GM23338 (cell line): ENCODE measurements at regions not wholly inside any gene's neighbourhood (a gene's known extent, or its start where the extent isn't known, plus 50 kb on each side); places are given as distances from the start of the nearest gene placed in this dataset.

Experiments used
- ATAC-seq: fragments of 200-7000 bp; cut with Tn5 transposase; 3 replicates; pipeline ENCODE4 v1.9.1; 2020
- DNase-seq: peaks from one replicate; pipeline ENCODE4 v3.0.0-alpha.2; 2015; ENCODE audit warnings: low spot score
- H2AFZ ChIP-seq: fragments of 200-600 bp; sonication (generic); 2 replicates; pipeline ENCODE4 v1.8.0; 2016; ENCODE audit warnings: antibody characterized with exemption, mild to moderate bottlenecking, moderate library complexity
- H3F3A ChIP-seq: fragments of 200-600 bp; sonication (generic); replicated peaks from 2 replicates; pipeline ENCODE4 v1.8.0; 2017; ENCODE audit warnings: antibody characterized with exemption, mixed run types, low read depth
- H3K27ac ChIP-seq: fragments of 200-600 bp; sonication (generic); 2 replicates; pipeline ENCODE4 v1.6.1; 2016; ENCODE audit warnings: low read depth
- H3K27me3 ChIP-seq: fragments of 200-600 bp; sonication (generic); 2 replicates; pipeline ENCODE4 v1.8.0; 2016; ENCODE audit warnings: mild to moderate bottlenecking, mixed run types, moderate library complexity; ENCODE audit not compliant: insufficient read depth
- H3K36me3 ChIP-seq: fragments of 200-600 bp; sonication (generic); 2 replicates; pipeline ENCODE4 v1.8.0; 2016; ENCODE audit warnings: mild to moderate bottlenecking; ENCODE audit not compliant: insufficient read depth
- H3K4me1 ChIP-seq: fragments of 200-600 bp; sonication (generic); 2 replicates; pipeline ENCODE4 v1.8.0; 2016; ENCODE audit warnings: mild to moderate bottlenecking, moderate library complexity; ENCODE audit not compliant: insufficient read depth
- H3K4me2 ChIP-seq: fragments of 200-600 bp; sonication (generic); 2 replicates; pipeline ENCODE4 v1.7.1; 2017; ENCODE audit warnings: mixed run types
- H3K4me3 ChIP-seq: fragments of 200-600 bp; sonication (generic); 2 replicates; pipeline ENCODE4 v1.6.1; 2016; ENCODE audit warnings: mixed run types
- H3K79me2 ChIP-seq: fragments of 200-600 bp; sonication (generic); replicated peaks from 2 replicates; pipeline ENCODE4 v1.8.0; 2017; ENCODE audit warnings: mild to moderate bottlenecking; ENCODE audit not compliant: insufficient read depth
- H3K9me2 ChIP-seq: fragments of 200-600 bp; sonication (generic); 2 replicates; pipeline ENCODE4 v1.8.0; 2017; ENCODE audit not compliant: insufficient read depth
- H4K20me1 ChIP-seq: fragments of 200-600 bp; sonication (generic); replicated peaks from 2 replicates; pipeline ENCODE4 v1.8.0; 2017; ENCODE audit warnings: mild to moderate bottlenecking; ENCODE audit not compliant: insufficient read depth
- H3K27ac Mint-ChIP-seq: 2 replicates; pipeline ENCODE4 v1.8.0; 2020; ENCODE audit warnings: inconsistent platforms, mild to moderate bottlenecking, moderate library complexity, mixed read lengths
- H3K27me3 Mint-ChIP-seq: 3 replicates; pipeline ENCODE4 v1.8.0; 2022; ENCODE audit warnings: low read depth, mild to moderate bottlenecking, moderate library complexity, mixed read lengths, inconsistent platforms; ENCODE audit not compliant: insufficient read depth, poor library complexity
- H3K36me3 Mint-ChIP-seq: 3 replicates; pipeline ENCODE4 v1.8.0; 2021; ENCODE audit warnings: low read depth, mild to moderate bottlenecking, inconsistent platforms, moderate library complexity, mixed read lengths
- H3K4me1 Mint-ChIP-seq: 3 replicates; pipeline ENCODE4 v1.8.0; 2020; ENCODE audit warnings: mild to moderate bottlenecking, inconsistent platforms, mixed read lengths
- H3K4me3 Mint-ChIP-seq: 3 replicates; pipeline ENCODE4 v1.8.0; 2021; ENCODE audit warnings: moderate library complexity, mild to moderate bottlenecking, inconsistent platforms, mixed read lengths
- H3K9me3 Mint-ChIP-seq: 3 replicates; pipeline ENCODE4 v1.8.0; 2020; ENCODE audit warnings: moderate library complexity, mild to moderate bottlenecking, inconsistent platforms, mixed read lengths
- CREB1 ChIP-seq: fragments of 250-450 bp; sonication (Bioruptor Pico); IDR thresholded peaks from 2 replicates; pipeline ENCODE4 v1.5.0; 2020; ENCODE audit warnings: low read depth, mild to moderate bottlenecking, moderate library complexity
- CTCF ChIP-seq, 2 experiments: fragments of 200-600 bp in 1 of 2; sonication (generic) in 1 of 2; conservative IDR thresholded peaks; 2 replicates each; pipeline versions ENCODE4 v1.5.1 to v1.6.1; 2016 to 2017; ENCODE audit warnings: antibody characterized with exemption in 2 of 2, low read depth in 2 of 2, mild to moderate bottlenecking in 2 of 2, moderate library complexity in 1 of 2
- ETS1 ChIP-seq: IDR thresholded peaks from 2 replicates; pipeline ENCODE4 v1.6.1; 2016; ENCODE audit warnings: antibody characterized with exemption
- JUNB ChIP-seq: IDR thresholded peaks from one replicate; pipeline ENCODE4 v1.6.1; 2016; ENCODE audit warnings: antibody characterized with exemption; ENCODE audit not compliant: unreplicated experiment
- POLR2AphosphoS5 ChIP-seq: IDR thresholded peaks from 2 replicates; pipeline ENCODE4 v1.6.1; 2016; ENCODE audit warnings: antibody characterized with exemption, low read depth
- ZNF331 ChIP-seq: fragments of 250-450 bp; sonication (Bioruptor Pico); IDR thresholded peaks from 2 replicates; pipeline ENCODE4 v1.5.0; 2020; ENCODE audit warnings: low read depth, mild to moderate bottlenecking, moderate library complexity
- ZNF462 ChIP-seq: fragments of 250-450 bp; sonication (Bioruptor Pico); IDR thresholded peaks from 2 replicates; pipeline ENCODE4 v1.5.0; 2020; ENCODE audit warnings: mild to moderate bottlenecking, moderate library complexity

- DNase-seq (no peak), ATAC-seq (no peak)
- Histone ChIP-seq H2AFZ (no peak overlapping the region), H3K36me3 (no peaks in the 10 kb centered on the region; the same call in 1 of the 2 replicates), H3K4me1 (no peaks in the 10 kb centered on the region), H3K4me2 (no peak overlapping the region), H3K79me2 (no peaks in the 10 kb centered on the region), H3K9me2 (no peaks in the 10 kb centered on the region), H4K20me1 (no peaks in the 10 kb centered on the region), H3K27ac (no peak overlapping the region), H3F3A (no peaks in the 10 kb centered on the region), H3K4me3 (no peak overlapping the region), H3K27me3 (no peaks in the 10 kb centered on the region)
- peaks cover 93% of the 10 kb centered on the region for H3K9me3 Mint-ChIP-seq
- peaks cover 34% of the 10 kb centered on the region for H3K36me3 Mint-ChIP-seq
- no peak overlapping the region for H3K27ac Mint-ChIP-seq
- H3K4me1 Mint-ChIP-seq = no peaks in the 10 kb centered on the region
- no peak overlapping the region for H3K4me3 Mint-ChIP-seq
- peaks cover 3% of the 10 kb centered on the region for H3K27me3 Mint-ChIP-seq
- no peak for TF ChIP-seq CREB1 (CRISPR knock-in tag)
- no peak for TF ChIP-seq CTCF (conservative IDR thresholded peaks at IDR 0.05; ENCODE audit: low read depth in 2 of 2)
- TF ChIP-seq POLR2AphosphoS5 = no peak
- no peak for TF ChIP-seq ZNF331 (CRISPR knock-in tag)
- no peak for TF ChIP-seq JUNB
- no peak for TF ChIP-seq ETS1
- no peak for TF ChIP-seq ZNF462 (CRISPR knock-in tag)
Observed at GRCh38 chr7:57300747-57301146, 149.2 kb upstream of the ZNF716 start.
